NCI-H345 treated with DMSO at 0.1 percent for 48 hours (cell line): ENCODE measurements at regions not wholly inside any gene's neighbourhood (a gene's known extent, or its start where the extent isn't known, plus 50 kb on each side); places are given as distances from the start of the nearest gene placed in this dataset.
A peak's percentile ranks its signal among the peaks of the same experiment; 100 is the strongest.

ENCODE experiments used
- DNase-seq: peaks from one replicate; lab custom pipeline; 2025; ENCODE audit not compliant: unreplicated experiment; lab: John Stamatoyannopoulos, UW

- DNase-seq, result no peak
Observed at GRCh38 chr1:23615852-23616251, 56.6 kb upstream of the ID3 start.

DNA sequence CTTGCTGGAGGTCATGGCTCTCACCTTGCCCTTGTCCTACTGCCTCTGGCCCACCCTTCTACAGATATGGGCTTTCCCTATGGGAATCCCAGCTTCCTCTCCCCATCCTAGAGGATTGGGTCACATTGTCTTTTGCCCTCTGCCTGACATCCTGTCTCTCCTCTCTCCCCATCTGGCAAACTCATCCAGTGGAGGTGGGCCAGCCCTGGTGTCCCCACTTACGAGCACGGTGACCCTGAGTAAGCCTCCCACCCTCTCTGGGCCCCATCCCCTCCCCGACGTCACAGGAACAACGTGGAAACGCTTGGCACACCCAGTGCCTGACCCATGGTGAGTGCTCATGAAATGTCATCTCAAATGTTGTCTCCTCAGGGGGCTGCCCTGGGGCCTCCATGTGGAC, 56.1 kb upstream of the ID3 start:
- no peak for DNase-seq

- DNase-seq, result no peak
Observed at GRCh38 chr1:23614032-23614660, 54.8 kb upstream of the ID3 start.

- peak; percentile 27 for DNase-seq
Observed at GRCh38 chr1:23613191-23614031, 54.1 kb upstream of the ID3 start.

DNA sequence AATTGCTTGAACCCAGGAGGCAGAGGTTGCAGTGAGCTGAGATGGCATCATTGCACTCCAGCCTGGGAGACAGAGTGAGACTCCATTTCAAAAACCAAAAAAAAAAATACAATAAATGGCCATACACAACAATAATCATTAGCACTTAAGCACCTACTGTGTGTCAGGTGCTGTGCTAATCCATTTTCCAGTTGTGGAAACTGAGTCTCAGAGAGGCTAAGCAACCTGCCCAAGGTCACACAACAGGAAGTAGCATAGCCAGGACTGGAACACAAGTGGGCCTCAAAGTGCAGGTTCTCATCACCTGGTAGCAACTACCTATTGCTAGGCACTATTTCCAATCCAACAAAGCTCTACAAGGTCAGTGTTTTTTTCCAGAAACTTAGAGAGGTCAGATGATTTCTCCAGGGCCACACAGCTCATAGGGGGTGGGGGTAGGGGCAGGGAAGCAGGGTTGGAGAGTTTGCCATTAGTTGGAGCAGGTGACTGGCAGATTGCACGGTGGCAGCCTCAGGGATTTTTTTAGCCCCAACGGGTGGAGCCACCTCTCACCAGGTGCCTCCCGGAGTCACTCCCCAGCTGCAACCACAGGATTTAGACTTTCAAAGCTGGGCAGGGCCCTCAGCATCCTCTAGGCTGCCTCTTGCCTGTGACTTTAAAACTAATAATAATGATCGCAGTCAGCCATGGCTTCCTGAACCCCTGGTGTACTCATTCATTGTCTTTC, 52.5 kb upstream of the ID3 start:
- DNase-seq, result peak; percentile 13

- no peak for DNase-seq
Observed at GRCh38 chr1:23610677-23611076, 51.4 kb upstream of the ID3 start.

DNA sequence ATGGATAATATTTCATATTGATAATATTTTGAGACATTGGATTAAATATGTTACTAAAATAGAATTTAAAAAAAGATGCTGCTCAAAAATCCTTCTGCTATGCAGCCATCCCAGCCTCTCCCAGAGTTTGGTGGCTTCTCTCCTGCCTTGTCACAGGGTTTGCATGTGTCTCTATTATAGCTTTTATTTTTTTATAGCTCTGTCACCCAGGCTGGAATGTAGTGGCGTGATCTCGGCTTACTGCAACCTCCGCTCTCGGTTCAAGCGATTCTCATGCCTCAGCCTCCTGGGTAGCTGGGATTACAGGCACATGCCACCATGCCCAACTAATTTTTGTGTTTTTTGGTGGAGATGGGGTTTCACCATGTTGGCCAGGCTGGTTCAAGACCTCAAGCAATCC, 50.7 kb upstream of the ID3 start:
- no peak for DNase-seq
